GM18507 (cell line): ENCODE measurements at regions not wholly inside any gene's neighbourhood (a gene's known extent, or its start where the extent isn't known, plus 50 kb on each side); places are given as distances from the start of the nearest gene placed in this dataset.
"Not testable (repeated sequence)": the region's sequence is repeated elsewhere in the genome, so short reads cannot be mapped to it uniquely, and the experiment has no call there.

Source experiments
- DNase-seq: peaks from one replicate; pipeline ENCODE4 v3.0.0; 2011; ENCODE audit warnings: low read depth; ENCODE audit not compliant: insufficient read length; ENCODE audit errors: extremely low spot score
- FAIRE-seq: peaks from 2 replicates; lab custom pipeline; 2011; peaks lifted over from hg19 to GRCh38; lab: Jason Lieb, UNC

DNA sequence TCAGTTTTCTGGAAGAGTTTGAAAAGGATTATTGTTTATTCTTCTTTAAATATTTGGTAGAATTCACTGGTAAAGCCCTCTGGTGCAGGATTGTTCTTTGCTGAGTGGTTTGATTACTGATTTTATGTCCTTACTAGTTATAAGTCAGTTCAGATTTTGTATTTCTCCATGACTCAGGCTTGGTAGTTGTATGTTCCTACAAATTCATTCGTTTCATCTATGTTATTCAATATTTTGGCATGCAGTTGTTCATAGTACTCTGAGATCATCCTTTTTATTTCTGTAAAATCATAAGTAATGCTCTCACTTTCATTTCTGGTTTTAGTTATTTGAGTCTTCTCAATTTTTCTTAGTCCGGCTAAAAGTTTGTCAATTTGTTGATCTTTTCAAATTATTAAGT lies 58.1 kb upstream of the CRYM start:
- no peak for DNase-seq
- no peak for FAIRE-seq

DNA sequence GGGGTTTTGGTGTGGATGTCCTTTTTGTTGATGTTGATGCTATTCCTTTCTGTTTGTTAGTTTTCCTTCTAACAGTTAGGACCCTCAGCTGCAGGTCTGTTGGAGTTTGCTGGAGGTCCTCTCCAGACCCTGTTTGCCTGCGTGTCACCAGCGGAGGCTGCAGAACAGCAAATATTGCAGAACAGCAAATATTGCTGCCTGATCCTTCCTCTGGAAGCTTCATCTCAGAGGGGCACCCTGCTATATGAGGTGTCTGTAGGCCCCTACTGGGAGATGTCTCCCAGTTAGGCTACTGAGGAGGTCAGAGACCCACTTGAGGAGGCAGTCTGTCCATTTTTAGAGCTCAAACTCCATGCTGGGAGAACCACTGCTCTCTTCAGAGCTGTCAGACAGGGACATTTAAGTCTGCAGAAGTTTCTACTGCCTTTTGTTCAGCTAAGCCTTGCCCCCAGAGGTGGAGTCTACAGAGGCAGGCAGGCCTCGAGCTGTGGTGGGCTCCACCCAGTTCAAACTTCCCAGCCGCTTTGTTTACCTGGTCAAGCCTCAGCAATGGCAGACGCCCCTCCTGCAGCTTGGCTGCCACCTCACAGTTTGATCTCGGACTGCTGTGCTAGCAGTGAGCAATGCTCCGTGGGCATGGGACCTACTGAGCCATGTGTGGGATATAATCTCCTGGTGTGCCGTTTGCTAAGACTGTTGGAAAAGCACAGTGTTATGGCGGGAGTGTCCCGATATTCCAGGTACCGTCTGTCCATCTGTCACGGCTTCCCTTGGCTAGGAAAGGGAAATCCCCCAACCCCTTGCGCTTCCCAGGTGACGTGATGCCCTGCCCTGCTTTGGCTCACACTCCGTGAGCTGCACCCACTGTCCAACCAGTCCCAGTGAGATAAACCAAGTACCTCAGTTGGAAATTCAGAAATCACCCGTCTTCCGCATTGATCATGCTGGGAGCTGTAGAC lies 56.4 kb upstream of the CRYM start:
- not testable (repeated sequence) for FAIRE-seq, DNase-seq

DNA sequence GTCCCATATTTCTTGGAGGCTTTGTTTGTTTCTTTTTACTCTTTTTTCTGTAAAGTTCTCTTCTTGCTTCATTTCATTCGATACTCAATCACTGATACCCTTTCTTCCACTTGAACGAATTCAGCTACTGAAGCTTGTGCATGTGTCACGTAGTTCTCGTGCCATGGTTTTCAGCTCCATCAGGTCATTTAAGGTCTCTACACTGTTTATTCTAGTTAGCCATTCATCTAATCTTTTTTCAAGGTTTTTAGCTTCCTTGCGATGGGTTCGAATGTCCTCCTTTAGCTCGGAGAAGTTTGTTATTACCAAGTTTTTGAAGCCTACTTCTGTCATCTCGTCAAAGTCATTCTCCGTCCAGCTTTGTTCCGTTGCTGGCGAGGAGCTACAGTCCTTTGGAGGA lies 55.6 kb upstream of the CRYM start:
- DNase-seq, FAIRE-seq: not testable (repeated sequence)
